Neuronal stem cell (in vitro differentiated cells): ENCODE measurements at regions not wholly inside any gene's neighbourhood (a gene's known extent, or its start where the extent isn't known, plus 50 kb on each side); places are given as distances from the start of the nearest gene placed in this dataset.

Experiments used
- DNase-seq: peaks from one replicate; pipeline ENCODE4 v3.0.0-alpha.2; 2013; ENCODE audit warnings: low spot score
- H2AFZ ChIP-seq: one replicate; pipeline ENCODE4 v1.6.1; 2013; ENCODE audit warnings: mild to moderate bottlenecking, low read length, inconsistent platforms
- H2AK5ac ChIP-seq: 2 replicates; pipeline ENCODE4 v1.6.1; 2013; ENCODE audit warnings: low read depth, mild to moderate bottlenecking, inconsistent platforms, low read length, moderate library complexity, mixed read lengths
- H2BK120ac ChIP-seq: 2 replicates; pipeline ENCODE4 v1.6.1; 2013; ENCODE audit warnings: low read depth, mild to moderate bottlenecking, inconsistent platforms, low read length, moderate library complexity, mixed read lengths
- H2BK12ac ChIP-seq: one replicate; pipeline ENCODE4 v1.6.1; 2013; ENCODE audit warnings: low read length, inconsistent platforms
- H2BK15ac ChIP-seq: 2 replicates; pipeline ENCODE4 v1.6.1; 2013; ENCODE audit warnings: mild to moderate bottlenecking, low read length, inconsistent platforms, mixed read lengths
- H2BK5ac ChIP-seq: one replicate; pipeline ENCODE4 v1.6.1; 2013; ENCODE audit warnings: inconsistent platforms, mild to moderate bottlenecking, low read length, moderate library complexity
- H3K14ac ChIP-seq: one replicate; pipeline ENCODE4 v1.6.1; 2013; ENCODE audit warnings: low read length, inconsistent platforms
- H3K18ac ChIP-seq: 2 replicates; pipeline ENCODE4 v1.6.1; 2013; ENCODE audit warnings: low read length, inconsistent platforms
- H3K23ac ChIP-seq: 2 replicates; pipeline ENCODE4 v1.6.1; 2013; ENCODE audit warnings: low read depth, mild to moderate bottlenecking, mixed read lengths, low read length, inconsistent platforms; ENCODE audit not compliant: poor library complexity
- H3K27ac ChIP-seq: replicated peaks from 3 replicates; pipeline ENCODE4 v1.5.1; 2013; ENCODE audit warnings: low read length, inconsistent platforms
- H3K27me3 ChIP-seq, 3 experiments: 2 replicates each; pipeline ENCODE4 v1.6.1; 2013; ENCODE audit warnings: low read length in 3 of 3, mild to moderate bottlenecking in 2 of 3, inconsistent platforms in 1 of 3, low read depth in 1 of 3, mixed read lengths in 1 of 3, moderate library complexity in 1 of 3; ENCODE audit not compliant: control insufficient read depth in 3 of 3, insufficient read depth in 3 of 3
- H3K36me3 ChIP-seq, 2 donors: replicated peaks in 1 of 2; 2 replicates each; pipeline ENCODE4 v1.6.1; 2013; ENCODE audit warnings: low read length in 2 of 2; ENCODE audit not compliant: control insufficient read depth in 2 of 2, insufficient read depth in 2 of 2
- H3K4ac ChIP-seq: 2 replicates; pipeline ENCODE4 v1.6.1; 2013; ENCODE audit warnings: inconsistent platforms, mild to moderate bottlenecking, low read length, moderate library complexity
- H3K4me1 ChIP-seq, 2 donors: 1 replicate in 1 of 2; 2 replicates in 1 of 2; pipeline ENCODE4 v1.6.1; 2013; ENCODE audit warnings: low read length in 2 of 2, low read depth in 1 of 2; ENCODE audit not compliant: control insufficient read depth in 2 of 2, insufficient read depth in 1 of 2
- H3K4me2 ChIP-seq: one replicate; pipeline ENCODE4 v1.6.1; 2013; ENCODE audit warnings: mild to moderate bottlenecking, low read length, inconsistent platforms; ENCODE audit not compliant: insufficient read depth, poor library complexity, severe bottlenecking
- H3K4me3 ChIP-seq, 2 donors: 2 replicates each; pipeline ENCODE4 v1.5.1; 2013; ENCODE audit warnings: low read length in 2 of 2, mild to moderate bottlenecking in 2 of 2, inconsistent platforms in 1 of 2, moderate library complexity in 1 of 2
- H3K79me1 ChIP-seq: one replicate; pipeline ENCODE4 v1.6.1; 2013; ENCODE audit warnings: low read depth, mild to moderate bottlenecking, inconsistent platforms, low read length, moderate library complexity
- H3K9ac ChIP-seq: one replicate; pipeline ENCODE4 v1.6.1; 2013; ENCODE audit warnings: mild to moderate bottlenecking, low read depth, low read length, inconsistent platforms; ENCODE audit not compliant: poor library complexity
- H3K9me3 ChIP-seq, 2 donors: replicated peaks in 1 of 2; 2 replicates each; pipeline versions ENCODE3 to v1.6.1; 2013; ENCODE audit warnings: low read length in 2 of 2, mild to moderate bottlenecking in 2 of 2, inconsistent platforms in 1 of 2, low read depth in 1 of 2, mixed read lengths in 1 of 2, moderate library complexity in 1 of 2; ENCODE audit not compliant: control insufficient read depth in 2 of 2, insufficient read depth in 1 of 2
- H4K8ac ChIP-seq: one replicate; pipeline ENCODE4 v1.6.1; 2013; ENCODE audit warnings: low read depth, mild to moderate bottlenecking, inconsistent platforms, low read length, moderate library complexity
- H4K91ac ChIP-seq: one replicate; pipeline ENCODE4 v1.6.1; 2013; ENCODE audit warnings: low read length, low read depth, mild to moderate bottlenecking, inconsistent platforms; ENCODE audit not compliant: poor library complexity
- WGBS, 2 donors: extraction: QIAGEN DNeasy Blood & Tissue Kit; methylation state at CpG; one replicate each; pipeline ENCODE4 v1.1.7; 2013; ENCODE audit warnings: missing lambda C conversion rate in 2 of 2, mixed read lengths in 1 of 2; ENCODE audit not compliant: insufficient read length in 2 of 2, insufficient replicate concordance in 1 of 2; ENCODE audit errors: extremely low coverage in 2 of 2; 5-methylcytosine and 5-hydroxymethylcytosine counted together

GRCh38 chr2:236762628-236763027 lies 193.0 kb downstream of the ACKR3 start:
- Histone ChIP-seq H3K27ac (no peak overlapping the region), H3K23ac (no peak overlapping the region), H3K18ac (no peak overlapping the region), H3K79me1 (no peaks in the 10 kb centered on the region), H2BK5ac (no peak overlapping the region), H2BK120ac (no peak overlapping the region), H2BK12ac (no peak overlapping the region), H3K27me3 (no peaks in the 10 kb centered on the region), H2BK15ac (no peak overlapping the region), H3K4me3 (no peak overlapping the region), H3K36me3 (no peaks in the 10 kb centered on the region), H3K9me3 (peaks cover 1 to 13% of the 10 kb centered on the region in 2 donors), H3K4ac (no peak overlapping the region), H3K9ac (no peak overlapping the region), H3K14ac (no peak overlapping the region), H3K4me1 (no peaks in the 10 kb centered on the region), H3K4me2 (no peak overlapping the region), H4K91ac (no peak overlapping the region), H2AFZ (no peak overlapping the region), H2AK5ac (no peak overlapping the region), H4K8ac (no peak overlapping the region)
- no CpG with 5 or more reads among the region's 5 CpGs for WGBS, 2 donors
- DNase-seq: no peak

GRCh38 chr2:236763857-236764256 lies 194.2 kb downstream of the ACKR3 start:
- no CpG with 5 or more reads among the region's 6 CpGs for WGBS, 2 donors

GRCh38 chr2:236764716-236765115 lies 195.1 kb downstream of the ACKR3 start:
- H2AFZ ChIP-seq: no peak overlapping the region
- H3K23ac ChIP-seq: no peak overlapping the region
- no peak overlapping the region for H3K4me2 ChIP-seq
- no peak overlapping the region for H3K4ac ChIP-seq
- DNase-seq: no peak
- no peaks in the 10 kb centered on the region for H3K27me3 ChIP-seq
- no peaks in the 10 kb centered on the region for H3K36me3 ChIP-seq
- no peak overlapping the region for H3K14ac ChIP-seq
- H3K18ac ChIP-seq: no peak overlapping the region
- no peak overlapping the region for H2BK5ac ChIP-seq
- no peak overlapping the region for H2BK12ac ChIP-seq
- no peak overlapping the region for H3K9ac ChIP-seq
- peaks cover 0 to under 1% of the 10 kb centered on the region in 2 donors for H3K4me1 ChIP-seq
- no peak overlapping the region for H4K91ac ChIP-seq
- no peaks in the 10 kb centered on the region for H3K79me1 ChIP-seq
- no peak overlapping the region for H2BK120ac ChIP-seq
- H3K27ac ChIP-seq: no peak overlapping the region
- H3K4me3 ChIP-seq: no peak overlapping the region
- no peak overlapping the region for H2AK5ac ChIP-seq
- WGBS, 2 donors: no CpG with 5 or more reads among the region's 2 CpGs
- no peak overlapping the region for H4K8ac ChIP-seq
- no peak overlapping the region for H2BK15ac ChIP-seq
- peaks cover 1 to 17% of the 10 kb centered on the region in 2 donors for H3K9me3 ChIP-seq

More at GRCh38 chr2:236763857-236764256, 194.2 kb downstream of the ACKR3 start:
- Histone ChIP-seq H3K9me3 (peaks cover 1 to 17% of the 10 kb centered on the region in 2 donors), H3K4me1 (no peaks in the 10 kb centered on the region), H3K36me3 (no peaks in the 10 kb centered on the region), H2BK5ac (no peak overlapping the region), H3K14ac (no peak overlapping the region), H3K4me3 (no peak overlapping the region), H3K18ac (no peak overlapping the region), H3K27me3 (no peaks in the 10 kb centered on the region), H3K9ac (no peak overlapping the region), H3K4ac (no peak overlapping the region), H3K23ac (no peak overlapping the region), H3K79me1 (no peaks in the 10 kb centered on the region), H2BK12ac (no peak overlapping the region), H2AFZ (no peak overlapping the region), H3K4me2 (no peak overlapping the region), H4K91ac (no peak overlapping the region), H4K8ac (no peak overlapping the region), H2BK15ac (no peak overlapping the region), H2AK5ac (no peak overlapping the region), H3K27ac (no peak overlapping the region), H2BK120ac (no peak overlapping the region)
- no peak for DNase-seq

- no peak overlapping the region for H4K8ac ChIP-seq
- no peak overlapping the region for H4K91ac ChIP-seq
- no peak overlapping the region for H2BK15ac ChIP-seq
- H3K9ac ChIP-seq: no peak overlapping the region
- no peaks in the 10 kb centered on the region for H3K36me3 ChIP-seq
- no peak overlapping the region for H2AFZ ChIP-seq
- H2AK5ac ChIP-seq: no peak overlapping the region
- H3K9me3 ChIP-seq: peaks cover 1 to 17% of the 10 kb centered on the region in 2 donors
- no peak overlapping the region for H2BK5ac ChIP-seq
- no peak overlapping the region for H3K4ac ChIP-seq
- no peak overlapping the region for H3K27ac ChIP-seq
- no peak overlapping the region for H3K4me2 ChIP-seq
- no peak overlapping the region for H3K4me3 ChIP-seq
- no peak overlapping the region for H3K14ac ChIP-seq
- no peaks in the 10 kb centered on the region for H3K79me1 ChIP-seq
- no peak overlapping the region for H3K23ac ChIP-seq
- H3K27me3 ChIP-seq: no peaks in the 10 kb centered on the region
- WGBS, 2 donors: no CpG with 5 or more reads among the region's 3 CpGs
- H2BK120ac ChIP-seq: no peak overlapping the region
- DNase-seq: no peak
- H3K4me1 ChIP-seq: peaks cover 0 to 5% of the 10 kb centered on the region in 2 donors
- no peak overlapping the region for H2BK12ac ChIP-seq
- H3K18ac ChIP-seq: no peak overlapping the region
Observed at GRCh38 chr2:236765478-236765877, 195.9 kb downstream of the ACKR3 start.
